ENCODE measurements at regions not wholly inside any gene's neighbourhood (a gene's known extent, or its start where the extent isn't known, plus 50 kb on each side); places are given as distances from the start of the nearest gene placed in this dataset.

DNA sequence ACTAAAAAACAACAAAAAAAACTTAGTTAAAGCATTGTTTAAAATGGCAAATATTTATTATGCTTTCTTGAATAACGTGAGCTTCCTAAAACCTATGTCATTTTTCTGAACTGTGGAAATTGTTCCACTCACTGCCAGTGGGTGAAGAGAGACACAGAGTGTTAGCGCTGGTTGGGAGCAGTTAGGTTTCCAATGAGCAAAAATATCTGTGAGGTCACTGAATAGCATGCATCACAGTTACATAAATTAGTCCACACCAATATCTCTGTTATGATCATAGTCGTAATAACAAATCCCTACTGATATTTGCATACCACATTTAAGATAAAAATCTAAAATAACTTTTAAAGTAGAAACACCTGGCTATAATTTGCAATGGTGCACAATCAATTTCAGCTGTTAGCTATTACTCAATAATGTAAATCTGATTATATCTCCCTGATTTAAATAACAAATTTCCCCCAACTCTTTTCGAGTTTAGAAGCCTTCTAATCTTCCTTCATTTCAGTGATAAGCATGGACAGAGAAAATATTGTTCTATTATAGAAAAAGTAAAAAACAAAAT lies 1094.0 kb upstream of the KLHL29 start:
- TF ChIP-seq CTCF (IDR thresholded peaks at IDR 0.05) (no peak), POLR2AphosphoS5 (IDR thresholded peaks at IDR 0.05; ENCODE audit: low read depth, low read length) (no peak)
- TF ChIP-seq, protein P1, sequence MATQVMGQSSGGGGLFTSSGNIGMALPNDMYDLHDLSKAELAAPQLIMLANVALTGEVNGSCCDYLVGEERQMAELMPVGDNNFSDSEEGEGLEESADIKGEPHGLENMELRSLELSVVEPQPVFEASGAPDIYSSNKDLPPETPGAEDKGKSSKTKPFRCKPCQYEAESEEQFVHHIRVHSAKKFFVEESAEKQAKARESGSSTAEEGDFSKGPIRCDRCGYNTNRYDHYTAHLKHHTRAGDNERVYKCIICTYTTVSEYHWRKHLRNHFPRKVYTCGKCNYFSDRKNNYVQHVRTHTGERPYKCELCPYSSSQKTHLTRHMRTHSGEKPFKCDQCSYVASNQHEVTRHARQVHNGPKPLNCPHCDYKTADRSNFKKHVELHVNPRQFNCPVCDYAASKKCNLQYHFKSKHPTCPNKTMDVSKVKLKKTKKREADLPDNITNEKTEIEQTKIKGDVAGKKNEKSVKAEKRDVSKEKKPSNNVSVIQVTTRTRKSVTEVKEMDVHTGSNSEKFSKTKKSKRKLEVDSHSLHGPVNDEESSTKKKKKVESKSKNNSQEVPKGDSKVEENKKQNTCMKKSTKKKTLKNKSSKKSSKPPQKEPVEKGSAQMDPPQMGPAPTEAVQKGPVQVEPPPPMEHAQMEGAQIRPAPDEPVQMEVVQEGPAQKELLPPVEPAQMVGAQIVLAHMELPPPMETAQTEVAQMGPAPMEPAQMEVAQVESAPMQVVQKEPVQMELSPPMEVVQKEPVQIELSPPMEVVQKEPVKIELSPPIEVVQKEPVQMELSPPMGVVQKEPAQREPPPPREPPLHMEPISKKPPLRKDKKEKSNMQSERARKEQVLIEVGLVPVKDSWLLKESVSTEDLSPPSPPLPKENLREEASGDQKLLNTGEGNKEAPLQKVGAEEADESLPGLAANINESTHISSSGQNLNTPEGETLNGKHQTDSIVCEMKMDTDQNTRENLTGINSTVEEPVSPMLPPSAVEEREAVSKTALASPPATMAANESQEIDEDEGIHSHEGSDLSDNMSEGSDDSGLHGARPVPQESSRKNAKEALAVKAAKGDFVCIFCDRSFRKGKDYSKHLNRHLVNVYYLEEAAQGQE (IDR thresholded peaks at IDR 0.05; ENCODE audit: insufficient read depth in 1 of 2, low read depth in 2 of 2, low read length in 1 of 2), result no peak

Measured in Panc1 (cell line).